Effector memory CD8-positive, alpha-beta T cell (primary cell): ENCODE measurements at regions not wholly inside any gene's neighbourhood (a gene's known extent, or its start where the extent isn't known, plus 50 kb on each side); places are given as distances from the start of the nearest gene placed in this dataset.
"Not testable (repeated sequence)": the region's sequence is repeated elsewhere in the genome, so short reads cannot be mapped to it uniquely, and the experiment has no call there.

Source experiments
- ATAC-seq: fragments of 150-1000 bp; cut with Tn5 transposase; replicated peaks from 2 replicates; pipeline ENCODE4 v1.10.0; 2021; ENCODE audit warnings: mild to moderate bottlenecking, moderate library complexity
- DNase-seq, 3 experiments: peaks; one replicate each; pipeline ENCODE4 v3.0.0; 2021
- H3K27ac Mint-ChIP-seq, 2 donors: one replicate each; pipeline ENCODE4 v1.8.0; 2022; ENCODE audit warnings: mild to moderate bottlenecking in 2 of 2, mixed read lengths in 2 of 2, moderate library complexity in 2 of 2
- H3K27me3 Mint-ChIP-seq, 2 donors: one replicate each; pipeline ENCODE4 v1.8.0; 2022; ENCODE audit warnings: mixed read lengths in 2 of 2
- H3K36me3 Mint-ChIP-seq: one replicate; pipeline ENCODE4 v1.8.0; 2022; ENCODE audit warnings: mild to moderate bottlenecking, moderate library complexity, mixed read lengths; ENCODE audit not compliant: insufficient read depth
- H3K4me1 Mint-ChIP-seq, 2 donors: one replicate each; pipeline ENCODE4 v1.8.0; 2022; ENCODE audit warnings: low read depth in 2 of 2, mixed read lengths in 2 of 2
- H3K4me3 Mint-ChIP-seq, 2 donors: one replicate each; pipeline ENCODE4 v1.8.0; 2022; ENCODE audit warnings: mild to moderate bottlenecking in 2 of 2, mixed read lengths in 2 of 2, moderate library complexity in 2 of 2
- H3K9me3 Mint-ChIP-seq, 2 donors: one replicate each; pipeline ENCODE4 v1.8.0; 2022; ENCODE audit warnings: mixed read lengths in 2 of 2

DNA sequence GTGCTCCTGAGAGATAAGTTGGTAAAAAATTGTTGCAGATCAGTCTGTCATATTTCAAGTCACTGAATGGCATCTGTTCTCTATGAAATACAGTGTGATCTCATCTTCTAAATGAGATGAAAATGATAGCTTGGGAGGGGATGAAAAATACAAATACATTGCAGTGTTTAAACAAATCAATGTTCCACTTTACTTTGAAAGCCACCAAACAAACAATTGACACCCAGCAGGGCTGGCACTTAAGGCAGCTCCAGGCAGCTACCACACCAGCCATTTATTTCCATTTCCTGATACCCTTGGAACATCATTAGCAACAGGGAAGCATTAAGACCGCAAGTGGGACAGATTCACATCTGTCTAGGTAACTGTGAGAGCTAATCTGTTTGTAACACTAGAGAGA, 827.6 kb upstream of the KIF2B start:
- H3K9me3 Mint-ChIP-seq = peaks cover 12 to 17% of the 10 kb centered on the region in 2 donors
- DNase-seq (no peak), ATAC-seq (no peak)
- no peaks in the 10 kb centered on the region for H3K4me1 Mint-ChIP-seq
- H3K27me3 Mint-ChIP-seq = no peaks in the 10 kb centered on the region
- H3K36me3 Mint-ChIP-seq = no peaks in the 10 kb centered on the region
- H3K4me3 Mint-ChIP-seq = no peak overlapping the region
- no peak overlapping the region for H3K27ac Mint-ChIP-seq

DNA sequence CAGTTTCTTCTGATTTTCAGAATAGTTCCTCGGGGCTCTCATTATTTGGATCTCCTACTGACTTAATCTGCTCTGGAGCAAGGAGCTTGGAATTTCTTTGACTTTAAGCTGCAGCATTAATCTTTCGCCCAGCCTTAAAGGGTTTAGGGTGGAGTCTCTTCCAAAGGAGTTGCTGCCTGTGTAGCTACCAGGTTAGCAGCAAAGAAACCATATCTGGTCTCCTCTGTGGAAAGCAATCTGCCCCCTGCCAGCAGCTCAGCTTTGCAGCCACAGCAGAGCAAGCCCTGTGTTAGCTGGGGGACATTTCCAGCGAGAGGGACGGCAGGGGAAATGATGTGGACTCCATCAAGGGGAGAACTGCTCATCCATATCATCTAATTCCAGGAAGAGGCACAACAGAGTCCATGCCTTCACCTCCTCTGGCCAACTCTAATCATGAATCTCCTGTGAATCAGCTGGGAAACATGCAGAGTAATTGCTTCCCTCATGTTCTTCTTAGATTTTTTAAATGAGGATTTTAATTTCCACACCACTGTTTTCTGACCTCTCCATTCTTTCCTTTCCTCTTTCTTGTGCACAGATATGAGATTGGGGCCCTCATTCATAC, 827.6 kb upstream of the CA10 start:
- H3K36me3 Mint-ChIP-seq = no peaks in the 10 kb centered on the region
- H3K27ac Mint-ChIP-seq = no peak overlapping the region
- ATAC-seq (no peak), DNase-seq (no peak)
- no peaks in the 10 kb centered on the region for H3K4me1 Mint-ChIP-seq
- peaks cover 11 to 21% of the 10 kb centered on the region in 2 donors for H3K9me3 Mint-ChIP-seq
- no peaks in the 10 kb centered on the region for H3K27me3 Mint-ChIP-seq
- H3K4me3 Mint-ChIP-seq = no peak overlapping the region

DNA sequence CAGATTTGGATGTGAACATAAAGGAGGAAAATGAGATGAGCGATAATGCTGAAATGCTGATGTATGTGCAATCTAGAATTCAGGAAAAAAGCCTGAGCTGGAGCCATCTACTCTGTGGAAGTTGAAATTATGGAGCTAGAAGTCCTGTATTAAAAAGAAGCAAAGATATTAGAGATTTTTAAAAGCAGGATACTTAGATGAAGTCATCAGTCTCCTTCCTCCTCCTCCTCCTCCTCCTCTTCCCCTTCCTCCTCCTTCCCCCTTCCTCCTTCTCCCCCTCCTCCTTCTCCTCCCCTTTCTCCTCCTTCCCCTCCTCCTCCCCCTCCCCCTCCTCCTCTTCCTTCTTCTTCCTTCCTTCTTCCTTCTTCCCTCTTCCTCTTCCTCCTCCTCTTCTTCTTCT, 823.8 kb upstream of the CA10 start:
- DNase-seq (no peak), ATAC-seq (no peak)
- Mint-ChIP-seq H3K9me3 (peaks cover 11 to 21% of the 10 kb centered on the region in 2 donors), H3K4me3 (no peak overlapping the region), H3K4me1 (no peaks in the 10 kb centered on the region), H3K27me3 (no peaks in the 10 kb centered on the region), H3K36me3 (no peaks in the 10 kb centered on the region), H3K27ac (no peak overlapping the region)

DNA sequence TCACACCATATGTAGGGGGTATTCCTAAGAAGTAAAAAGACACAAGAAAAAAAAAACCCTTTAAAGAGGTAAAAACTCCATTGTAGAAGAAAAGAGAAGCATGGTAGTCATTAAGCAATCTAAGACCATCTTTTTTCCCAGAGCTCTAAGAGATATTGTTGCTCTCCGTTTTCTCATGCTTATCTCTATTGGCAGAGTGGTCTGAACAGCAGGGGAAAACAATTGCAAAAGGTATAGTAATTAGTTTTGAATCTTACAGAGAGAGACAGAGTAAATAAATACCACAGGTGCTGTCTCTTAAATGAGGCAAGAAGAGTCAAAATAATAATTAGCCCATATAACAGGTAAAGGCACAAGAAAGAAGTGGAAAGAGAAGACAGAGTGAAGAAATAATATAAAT, 821.4 kb upstream of the CA10 start:
- ATAC-seq (no peak), DNase-seq (no peak)
- H3K36me3 Mint-ChIP-seq = no peaks in the 10 kb centered on the region
- H3K27ac Mint-ChIP-seq = no peak overlapping the region
- peaks cover 6 to 7% of the 10 kb centered on the region in 2 donors for H3K9me3 Mint-ChIP-seq
- no peaks in the 10 kb centered on the region for H3K27me3 Mint-ChIP-seq
- no peaks in the 10 kb centered on the region for H3K4me1 Mint-ChIP-seq
- H3K4me3 Mint-ChIP-seq = no peak overlapping the region

DNA sequence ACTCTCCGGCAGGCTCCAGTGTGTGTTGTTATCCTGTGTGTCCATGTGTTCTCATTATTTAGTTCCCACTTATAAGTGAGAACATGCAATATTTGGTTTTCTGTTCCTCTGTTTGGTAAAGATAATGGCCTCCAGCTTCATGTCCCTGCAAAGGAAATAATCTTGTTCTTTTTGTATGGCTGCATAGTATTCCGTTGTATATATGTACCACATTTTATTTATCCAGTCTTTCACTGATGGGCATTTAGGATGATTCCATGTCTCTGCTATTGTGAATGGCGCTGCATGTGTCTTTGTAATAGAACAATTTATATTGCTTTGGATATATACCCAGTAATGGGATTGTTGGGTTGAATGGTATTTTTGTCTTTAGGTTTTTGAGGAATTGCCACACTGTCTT, 807.3 kb upstream of the CA10 start:
- no peaks in the 10 kb centered on the region for H3K36me3 Mint-ChIP-seq
- H3K9me3 Mint-ChIP-seq = peaks cover 16 to 25% of the 10 kb centered on the region in 2 donors
- no peaks in the 10 kb centered on the region for H3K4me1 Mint-ChIP-seq
- ATAC-seq (no peak), DNase-seq (no peak)
- H3K27ac Mint-ChIP-seq = no peak overlapping the region
- H3K27me3 Mint-ChIP-seq = no peaks in the 10 kb centered on the region
- no peak overlapping the region for H3K4me3 Mint-ChIP-seq

DNA sequence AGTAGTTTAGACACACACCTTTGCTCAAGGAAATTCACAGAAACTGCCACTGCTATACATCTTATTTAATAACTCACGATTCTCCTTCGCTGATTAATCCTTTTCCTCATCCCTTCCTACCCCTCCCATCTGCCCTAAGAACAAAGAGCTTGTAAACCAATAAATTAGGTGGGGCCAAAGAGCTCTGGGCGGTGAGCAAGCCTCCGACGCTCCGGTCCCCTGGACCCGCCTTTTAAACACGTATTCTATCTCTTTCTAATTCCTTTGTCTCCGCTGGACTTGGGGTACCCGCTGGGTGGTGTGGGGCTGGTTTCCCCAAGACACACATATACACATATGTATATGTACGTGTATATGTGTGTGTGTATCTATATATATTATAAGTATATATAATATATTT, 803.2 kb upstream of the CA10 start:
- not testable (repeated sequence) for H3K4me3 Mint-ChIP-seq, H3K4me1 Mint-ChIP-seq, H3K27ac Mint-ChIP-seq, ATAC-seq, H3K36me3 Mint-ChIP-seq, DNase-seq, H3K27me3 Mint-ChIP-seq
- H3K9me3 Mint-ChIP-seq = peaks cover 13 to 18% of the 10 kb centered on the region in 2 donors

DNA sequence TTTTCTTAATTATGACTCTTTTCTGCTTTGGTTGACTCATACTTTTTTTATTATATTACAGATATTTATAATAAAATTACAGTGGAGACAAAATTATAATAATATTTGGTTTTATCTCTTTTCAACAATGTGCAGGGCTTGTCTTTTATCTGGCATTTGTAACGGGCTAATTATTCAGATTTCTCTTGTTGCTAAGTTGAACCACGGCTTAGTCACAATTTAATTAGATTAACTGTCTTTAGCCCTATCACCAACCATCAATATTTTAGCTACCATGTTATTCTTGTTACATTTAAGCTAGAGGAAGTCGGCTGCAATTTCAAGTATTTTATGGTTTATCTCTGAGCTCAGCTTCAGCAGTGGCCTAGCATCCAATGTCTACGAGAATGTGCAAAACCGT, 798.9 kb upstream of the CA10 start:
- Mint-ChIP-seq H3K4me1 (no peaks in the 10 kb centered on the region), H3K27ac (no peak overlapping the region), H3K9me3 (peaks cover 7 to 8% of the 10 kb centered on the region in 2 donors), H3K36me3 (peaks cover 4% of the 10 kb centered on the region), H3K4me3 (no peak overlapping the region), H3K27me3 (no peaks in the 10 kb centered on the region)
- DNase-seq (no peak), ATAC-seq (no peak)

DNA sequence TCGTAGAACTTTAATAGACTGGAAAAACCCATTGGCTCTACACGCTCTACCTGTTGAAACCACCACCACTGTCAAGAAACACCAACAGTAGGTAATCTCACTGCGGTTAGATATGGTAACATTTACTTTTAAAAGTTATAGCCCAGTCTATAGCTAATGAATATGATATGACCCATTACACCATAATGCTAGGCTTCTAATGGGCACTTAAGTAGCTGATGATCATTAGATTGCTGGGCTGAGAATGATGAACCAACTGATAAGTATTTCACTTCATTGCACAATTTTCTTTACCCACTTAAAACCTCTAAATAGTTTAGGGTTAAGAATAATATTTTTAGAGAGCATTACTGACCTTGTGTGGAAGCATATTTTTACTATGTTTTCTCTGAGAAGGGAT, 788.9 kb upstream of the CA10 start:
- no peaks in the 10 kb centered on the region for H3K4me1 Mint-ChIP-seq
- DNase-seq = no peak
- no peak overlapping the region for H3K4me3 Mint-ChIP-seq
- no peak for ATAC-seq
- no peaks in the 10 kb centered on the region for H3K36me3 Mint-ChIP-seq
- H3K27ac Mint-ChIP-seq = no peak overlapping the region
- H3K9me3 Mint-ChIP-seq = peaks cover 0 to 6% of the 10 kb centered on the region in 2 donors
- no peaks in the 10 kb centered on the region for H3K27me3 Mint-ChIP-seq

DNA sequence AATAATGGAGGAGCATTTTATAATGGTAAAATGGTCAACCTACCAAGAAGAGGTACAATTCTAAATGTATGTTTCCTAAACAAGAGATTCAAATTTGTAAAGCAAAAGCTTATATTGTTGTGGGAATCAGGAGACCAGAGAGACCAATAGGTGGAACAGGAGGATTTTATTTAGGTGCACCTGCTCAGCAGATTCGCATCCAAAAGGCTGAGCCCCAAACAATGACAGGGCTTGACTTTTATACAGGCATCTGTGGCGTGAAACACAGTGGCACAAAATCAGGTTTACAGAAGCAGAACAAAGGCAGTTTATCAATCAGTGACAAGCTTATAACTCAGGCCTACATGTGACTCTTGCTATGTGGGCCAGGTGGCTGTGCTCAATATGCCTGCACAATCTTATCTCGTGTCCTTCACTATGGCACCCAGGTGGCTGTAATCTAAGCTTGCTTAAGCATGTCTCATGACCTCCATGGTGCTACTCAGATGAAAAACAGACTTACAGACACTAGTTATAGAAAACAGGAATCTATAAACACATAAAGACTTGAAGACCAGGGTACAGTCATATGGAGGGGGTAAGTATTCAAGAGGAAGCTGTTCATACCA, 780.2 kb upstream of the CA10 start:
- no peak overlapping the region for H3K27ac Mint-ChIP-seq
- H3K4me3 Mint-ChIP-seq = no peak overlapping the region
- no peaks in the 10 kb centered on the region for H3K4me1 Mint-ChIP-seq
- DNase-seq = no peak
- no peaks in the 10 kb centered on the region for H3K36me3 Mint-ChIP-seq
- H3K27me3 Mint-ChIP-seq = no peaks in the 10 kb centered on the region
- ATAC-seq = no peak
- H3K9me3 Mint-ChIP-seq = peaks cover 11 to 14% of the 10 kb centered on the region in 2 donors

DNA sequence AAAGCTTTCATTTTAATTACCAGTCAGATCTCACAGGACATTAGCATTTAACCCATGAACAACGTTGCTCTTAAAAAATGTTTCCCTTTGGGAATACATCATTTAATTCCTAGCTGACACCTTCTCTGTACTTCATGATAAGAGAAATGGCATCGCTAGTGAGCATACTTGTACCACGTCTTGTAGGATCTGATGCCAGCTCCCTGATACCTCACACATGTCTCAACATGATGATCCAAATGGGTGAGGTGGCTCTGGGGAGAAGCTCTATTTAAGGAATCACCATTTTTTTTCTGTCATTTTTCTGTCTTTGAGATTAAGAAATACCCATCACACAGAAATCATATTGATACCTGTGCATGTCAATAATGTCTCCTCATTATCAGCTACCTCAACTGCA, 772.1 kb upstream of the CA10 start:
- DNase-seq (no peak), ATAC-seq (no peak)
- Mint-ChIP-seq H3K4me1 (no peaks in the 10 kb centered on the region), H3K4me3 (no peak overlapping the region), H3K36me3 (no peaks in the 10 kb centered on the region), H3K27ac (no peak overlapping the region), H3K27me3 (no peaks in the 10 kb centered on the region), H3K9me3 (peaks cover 9 to 16% of the 10 kb centered on the region in 2 donors)

DNA sequence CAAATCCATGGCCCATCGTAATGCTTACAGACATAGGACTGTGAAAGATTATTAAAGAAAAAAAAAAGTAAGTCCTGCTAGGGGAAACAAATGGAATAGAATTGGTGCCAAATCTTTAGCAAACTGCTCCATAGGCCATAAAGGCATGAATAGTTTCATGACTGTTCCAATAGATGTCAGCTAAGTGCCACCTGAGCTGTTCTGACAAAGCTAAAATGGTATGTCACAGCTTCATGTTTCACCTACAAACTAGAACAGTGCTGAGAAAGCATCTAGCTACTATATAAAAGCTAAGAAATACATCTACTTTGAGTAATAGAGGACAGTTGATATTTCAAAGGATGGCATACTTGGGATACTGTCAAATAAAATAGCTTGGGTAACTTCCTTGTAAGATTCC, 771.6 kb upstream of the CA10 start:
- Mint-ChIP-seq H3K4me3 (no peak overlapping the region), H3K27me3 (no peaks in the 10 kb centered on the region), H3K27ac (no peak overlapping the region), H3K4me1 (no peaks in the 10 kb centered on the region), H3K9me3 (peaks cover 9 to 16% of the 10 kb centered on the region in 2 donors), H3K36me3 (no peaks in the 10 kb centered on the region)
- no peak for ATAC-seq
- no peak for DNase-seq

DNA sequence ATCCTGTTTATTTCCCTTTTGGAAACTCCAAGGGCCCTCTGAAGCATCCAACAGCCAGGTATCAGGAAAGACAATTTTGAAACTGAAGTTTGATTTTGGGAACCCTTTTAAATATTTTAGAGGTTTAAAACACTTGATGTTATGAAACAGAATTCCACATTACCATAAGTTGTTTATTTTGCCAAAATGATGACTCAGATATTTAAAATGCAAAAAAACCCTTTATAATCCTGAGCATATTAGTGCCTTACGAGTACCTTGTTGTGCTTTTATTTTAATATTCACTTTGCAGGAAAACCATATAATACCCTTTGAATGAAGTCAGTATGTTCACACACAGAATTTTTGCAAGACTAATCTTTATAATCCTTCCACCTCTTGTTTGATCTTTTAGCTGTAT, 765.1 kb upstream of the CA10 start:
- no peaks in the 10 kb centered on the region for H3K4me1 Mint-ChIP-seq
- no peaks in the 10 kb centered on the region for H3K27me3 Mint-ChIP-seq
- H3K27ac Mint-ChIP-seq = no peak overlapping the region
- no peak for DNase-seq
- no peak overlapping the region for H3K4me3 Mint-ChIP-seq
- H3K9me3 Mint-ChIP-seq = peaks cover 4 to 8% of the 10 kb centered on the region in 2 donors
- ATAC-seq = no peak
- H3K36me3 Mint-ChIP-seq = peaks cover 2% of the 10 kb centered on the region

DNA sequence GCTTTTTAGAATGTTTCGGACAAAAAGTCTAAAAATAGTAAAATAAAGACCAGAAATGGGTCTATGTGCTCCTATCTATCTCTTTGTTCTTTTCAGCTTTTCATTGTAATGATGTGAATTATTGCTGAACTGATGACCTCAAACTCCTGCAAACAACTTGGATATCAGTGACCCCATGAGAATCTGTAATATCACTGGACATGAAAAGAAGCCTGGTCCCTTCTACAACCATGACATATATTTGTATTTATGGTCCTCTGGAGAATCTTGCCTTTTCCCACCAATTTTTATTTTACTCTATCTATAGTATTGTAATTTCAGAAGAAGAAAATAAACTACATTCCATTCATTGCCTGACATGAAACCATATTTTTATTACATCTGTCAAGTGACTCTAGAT, 740.7 kb upstream of the CA10 start:
- no peak for ATAC-seq
- no peak overlapping the region for H3K4me3 Mint-ChIP-seq
- DNase-seq = no peak
- no peak overlapping the region for H3K27ac Mint-ChIP-seq
- H3K27me3 Mint-ChIP-seq = no peaks in the 10 kb centered on the region
- H3K36me3 Mint-ChIP-seq = no peaks in the 10 kb centered on the region
- no peaks in the 10 kb centered on the region for H3K4me1 Mint-ChIP-seq
- peaks cover 0 to 8% of the 10 kb centered on the region in 2 donors for H3K9me3 Mint-ChIP-seq

DNA sequence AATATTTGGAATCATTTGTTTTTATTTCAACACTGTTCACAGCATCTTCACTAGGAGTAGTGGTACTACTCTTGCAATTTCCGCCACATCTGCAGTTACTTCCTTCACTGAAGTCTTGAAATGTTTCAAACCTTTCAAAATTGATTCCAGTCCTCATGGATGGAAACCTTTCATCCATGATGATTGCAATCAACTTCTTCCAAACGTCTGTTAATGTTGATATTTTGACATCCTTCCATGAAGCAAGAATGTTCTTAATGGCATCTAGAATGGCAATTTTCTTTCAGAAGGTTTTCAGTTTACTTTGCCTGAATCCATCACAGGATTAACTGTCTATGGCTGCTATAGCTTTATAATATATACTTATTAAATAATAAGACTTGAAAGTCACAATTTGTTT, 736.8 kb upstream of the CA10 start:
- DNase-seq = no peak
- Mint-ChIP-seq H3K4me3 (no peak overlapping the region), H3K4me1 (no peaks in the 10 kb centered on the region), H3K27me3 (no peaks in the 10 kb centered on the region), H3K27ac (no peak overlapping the region), H3K36me3 (no peaks in the 10 kb centered on the region), H3K9me3 (peaks cover 0 to 5% of the 10 kb centered on the region in 2 donors)
- no peak for ATAC-seq
